Hematopoietic multipotent progenitor cell (in vitro differentiated cells): ENCODE measurements at regions not wholly inside any gene's neighbourhood (a gene's known extent, or its start where the extent isn't known, plus 50 kb on each side); places are given as distances from the start of the nearest gene placed in this dataset.
"Not testable (repeated sequence)": the region's sequence is repeated elsewhere in the genome, so short reads cannot be mapped to it uniquely, and the experiment has no call there.

Experiments
- DNase-seq, 3 donors: peaks; one replicate each; pipeline ENCODE4 v3.0.0-alpha.2; 2011 to 2015; ENCODE audit warnings: low read depth in 2 of 3, low spot score in 2 of 3

DNA sequence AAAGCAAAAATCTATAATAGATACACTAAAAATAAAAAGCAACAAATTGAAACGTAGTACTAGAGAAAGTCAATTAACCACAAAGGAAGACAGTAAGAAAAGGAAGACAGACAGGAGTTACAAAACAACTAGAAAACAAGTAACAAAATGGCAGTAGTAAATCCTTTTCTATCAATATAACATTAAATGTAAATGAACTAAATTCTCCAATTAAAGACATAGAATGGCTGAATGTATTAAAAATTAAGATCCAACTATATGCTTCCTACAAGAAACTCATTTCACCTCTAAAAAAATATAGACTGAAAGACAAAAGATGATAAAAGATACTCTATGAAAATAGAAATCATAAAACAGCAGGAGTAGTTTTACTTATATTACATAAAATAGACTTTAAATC is 79.1 kb downstream of the CTH start:
- DNase-seq: no peak

- DNase-seq: no peak
These were observed 84.3 kb downstream of the CTH start for GRCh38 chr1:70495370-70495769.

- DNase-seq: no peak
These were observed 85.1 kb downstream of the CTH start for GRCh38 chr1:70496181-70496580.

DNA sequence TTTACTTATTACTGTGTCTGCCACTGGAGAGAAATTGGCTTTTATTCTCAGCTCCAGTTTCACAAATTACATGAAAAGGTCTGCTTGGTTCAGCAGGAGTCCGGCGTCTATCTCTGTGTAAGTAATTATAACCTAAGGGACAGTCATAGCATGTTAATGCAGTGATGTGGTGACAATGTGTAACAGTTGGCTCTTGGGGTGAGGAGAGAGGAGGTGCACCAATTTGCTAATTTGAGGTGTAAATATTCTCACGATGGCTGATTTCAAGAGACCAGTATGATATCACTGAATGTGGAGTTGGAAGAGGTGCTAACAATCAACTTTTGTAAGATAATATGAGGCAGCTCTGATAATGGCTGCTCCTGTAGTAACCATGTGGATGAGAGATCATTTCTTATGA is 86.1 kb downstream of the CTH start:
- DNase-seq: no peak

- DNase-seq: no peak
These were observed 87.6 kb downstream of the CTH start for GRCh38 chr1:70498666-70499065.

- DNase-seq: no peak
These were observed 88.6 kb downstream of the CTH start for GRCh38 chr1:70499695-70500094.

DNA sequence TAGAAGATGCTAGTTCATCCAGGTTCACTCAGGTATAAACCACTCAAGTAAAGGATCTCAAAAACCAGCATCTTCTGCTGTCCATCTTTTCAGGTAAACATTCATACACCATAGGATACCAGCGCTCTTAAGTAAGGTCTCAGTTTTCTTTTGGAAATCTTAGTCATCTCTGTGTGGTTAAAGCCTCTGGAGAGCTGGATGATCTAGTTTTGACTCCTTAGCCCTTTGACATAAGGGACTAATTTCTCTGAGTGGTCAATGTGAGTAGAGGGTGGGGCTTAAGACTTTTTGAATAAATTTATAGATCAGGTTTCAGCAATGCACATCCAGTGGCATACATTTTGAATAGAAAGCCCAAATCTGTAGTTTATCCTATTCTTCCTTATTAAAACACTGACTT is 92.3 kb downstream of the CTH start:
- no peak for DNase-seq

- DNase-seq: no peak
These were observed 93.2 kb downstream of the CTH start for GRCh38 chr1:70504176-70504820.

GRCh38 chr1:70504821-70505193 is 93.7 kb downstream of the CTH start:
- no peak for DNase-seq

- DNase-seq: not testable (repeated sequence)
These were observed 96.9 kb downstream of the CTH start for GRCh38 chr1:70507991-70508390.

DNA sequence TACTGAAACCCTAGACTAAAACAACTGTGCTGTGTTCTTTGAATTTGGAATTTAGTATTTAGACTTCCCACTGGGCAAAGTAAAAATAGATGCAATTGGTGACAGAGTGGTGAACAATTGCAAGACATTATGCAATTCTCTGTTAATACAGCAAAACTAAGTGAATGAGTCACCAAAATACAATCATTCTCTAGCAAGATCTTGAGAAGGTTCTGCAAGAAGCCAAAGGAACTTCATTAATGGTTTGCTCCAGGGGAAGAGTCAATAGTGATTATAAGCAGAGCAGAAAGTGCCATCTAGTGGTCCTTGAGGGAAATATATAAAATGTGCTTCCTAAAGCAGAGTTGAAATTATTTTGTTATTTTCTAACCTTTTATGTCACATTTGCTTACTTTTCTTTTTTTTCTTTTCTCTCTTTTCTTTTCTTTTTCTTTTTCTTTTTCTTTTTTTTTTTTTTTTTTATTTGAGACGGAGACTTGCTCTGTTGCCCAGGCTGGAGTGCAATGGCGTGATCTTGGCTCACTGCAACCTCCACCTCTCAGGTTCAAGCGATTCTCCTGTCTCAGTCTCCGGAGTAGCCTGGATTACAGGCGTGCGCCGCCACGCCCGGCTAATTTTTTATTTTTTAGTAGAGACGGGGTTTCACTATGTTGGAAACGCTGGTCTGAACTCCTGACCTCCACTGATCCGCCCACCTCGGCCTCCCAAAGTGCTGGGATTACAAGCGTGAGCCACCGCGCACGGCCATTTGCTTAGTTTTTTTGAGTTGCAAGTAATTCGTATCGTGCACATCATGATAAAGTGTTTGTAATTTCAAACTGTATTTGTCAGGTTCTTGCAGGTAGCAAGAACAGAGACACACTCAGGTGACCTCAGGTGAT is 99.2 kb downstream of the CTH start:
- peak; percentile 5 to 75 (median 49) for DNase-seq

DNA sequence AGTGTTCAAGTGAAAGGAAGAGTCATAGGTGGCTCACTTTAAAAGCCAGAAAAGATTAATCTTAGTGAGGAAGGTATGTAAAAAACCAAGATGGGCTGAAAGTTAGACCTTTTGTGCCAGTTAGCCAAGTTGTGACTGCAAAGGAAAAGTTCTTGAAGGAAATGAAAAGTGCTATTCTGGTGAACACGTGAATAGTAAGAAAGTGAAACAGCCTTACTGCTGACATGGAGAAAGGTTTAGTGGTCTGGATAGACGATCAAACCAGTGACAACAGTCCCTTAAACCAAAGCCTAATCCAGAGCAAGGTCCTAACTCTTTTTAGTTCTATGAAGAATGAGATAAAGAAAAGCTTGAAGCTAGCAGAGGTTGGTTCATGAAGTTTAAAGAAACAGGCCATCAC is 106.4 kb downstream of the CTH start:
- DNase-seq: no peak

GRCh38 chr1:70518106-70518505 is 107.0 kb downstream of the CTH start:
- no peak for DNase-seq

- DNase-seq: peak in 2 of 3 donors; percentile 29 to 47
These were observed 117.7 kb downstream of the CTH start for GRCh38 chr1:70528590-70529333.

- DNase-seq: no peak
These were observed 125.8 kb downstream of the CTH start for GRCh38 chr1:70536708-70537366.

DNA sequence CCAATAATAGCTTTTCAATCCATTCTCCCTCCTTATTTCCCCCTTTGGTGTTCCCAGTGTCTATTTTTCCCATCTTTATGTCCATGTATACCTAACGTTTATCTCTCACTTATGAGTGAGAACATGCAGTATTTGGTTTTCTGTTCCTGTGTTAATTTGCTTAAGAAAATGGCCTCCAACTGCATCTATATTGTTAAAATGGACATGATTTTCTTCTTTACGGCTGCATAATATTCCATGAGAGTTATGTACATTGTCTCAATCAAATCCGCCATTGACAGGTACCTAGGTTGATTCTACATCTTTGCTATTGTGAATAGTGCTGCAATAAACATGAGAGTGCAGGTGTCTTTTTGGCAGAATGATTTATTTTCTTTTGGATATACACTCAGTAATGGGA is 126.7 kb downstream of the CTH start:
- no peak for DNase-seq

DNA sequence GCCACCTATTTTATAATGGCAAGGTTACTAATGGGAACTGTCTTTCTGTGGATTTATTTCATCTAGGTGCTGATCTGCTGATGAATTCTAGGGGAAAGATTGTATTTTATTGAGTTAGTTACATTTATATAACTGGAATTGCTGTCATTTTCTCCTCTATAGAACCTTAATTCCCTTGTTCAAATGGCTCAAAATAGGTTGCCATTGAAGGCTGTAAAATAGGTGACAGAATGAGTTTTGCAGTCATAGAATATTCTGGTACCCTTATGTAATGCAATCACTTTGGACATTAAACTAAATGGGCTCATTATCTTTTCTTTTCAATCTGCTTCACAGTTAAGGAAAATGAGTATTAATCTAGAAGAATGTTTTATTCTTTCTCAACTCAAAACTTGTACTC is 131.0 kb downstream of the CTH start:
- DNase-seq: no peak

- no peak for DNase-seq
These were observed 131.8 kb downstream of the CTH start for GRCh38 chr1:70542856-70543255.

- DNase-seq: no peak
These were observed 135.7 kb downstream of the CTH start for GRCh38 chr1:70546726-70547125.

- no peak for DNase-seq
These were observed 141.8 kb downstream of the CTH start for GRCh38 chr1:70552662-70553566.
